SK-N-SH (cell line): ENCODE measurements at regions not wholly inside any gene's neighbourhood (a gene's known extent, or its start where the extent isn't known, plus 50 kb on each side); places are given as distances from the start of the nearest gene placed in this dataset.

ENCODE experiments used
- CHD2 ChIP-seq: fragments of 150-350 bp; IDR thresholded peaks from 2 replicates; pipeline ENCODE4 v1.6.1; 2018; ENCODE audit warnings: low read length; ENCODE audit not compliant: partially characterized antibody
- EP300 ChIP-seq, 2 experiments: IDR thresholded peaks; 2 replicates each; pipeline versions ENCODE4 v1.4.0 to v1.6.1; 2012; ENCODE audit warnings: borderline replicate concordance in 1 of 2, low read depth in 1 of 2, low read length in 1 of 2
- GABPA ChIP-seq: IDR thresholded peaks from 2 replicates; pipeline ENCODE4 v1.4.0; 2012; ENCODE audit warnings: low read depth, mild to moderate bottlenecking
- JUND ChIP-seq: IDR thresholded peaks from 2 replicates; pipeline ENCODE4 v1.4.0; 2012
- MXI1 ChIP-seq: IDR thresholded peaks from 2 replicates; pipeline ENCODE4 v1.6.1; 2012; ENCODE audit warnings: mild to moderate bottlenecking, low read depth, low read length, improper control_type of control experiment
- SMC3 ChIP-seq: IDR thresholded peaks from 2 replicates; pipeline ENCODE4 v1.6.1; 2012; ENCODE audit warnings: low read depth, low read length, improper control_type of control experiment
- TF ChIP-seq, protein P1 (sequence below): fragments of 200-600 bp; sonication (generic); IDR thresholded peaks from 2 replicates; pipeline ENCODE4 v1.6.1; 2017; ENCODE audit warnings: antibody characterized with exemption, mild to moderate bottlenecking, moderate library complexity
- TF ChIP-seq, protein P2 (sequence below): IDR thresholded peaks from 2 replicates; pipeline ENCODE4 v1.6.1; 2012; ENCODE audit warnings: mild to moderate bottlenecking, low read depth, low read length, moderate library complexity
- TF ChIP-seq, protein P3 (sequence below): IDR thresholded peaks from 2 replicates; pipeline ENCODE4 v1.4.0; 2012; ENCODE audit warnings: low read depth
- TF ChIP-seq, protein P4 (sequence below): IDR thresholded peaks from 2 replicates; pipeline ENCODE4 v1.4.0; 2012; ENCODE audit warnings: low read depth, borderline replicate concordance

DNA sequence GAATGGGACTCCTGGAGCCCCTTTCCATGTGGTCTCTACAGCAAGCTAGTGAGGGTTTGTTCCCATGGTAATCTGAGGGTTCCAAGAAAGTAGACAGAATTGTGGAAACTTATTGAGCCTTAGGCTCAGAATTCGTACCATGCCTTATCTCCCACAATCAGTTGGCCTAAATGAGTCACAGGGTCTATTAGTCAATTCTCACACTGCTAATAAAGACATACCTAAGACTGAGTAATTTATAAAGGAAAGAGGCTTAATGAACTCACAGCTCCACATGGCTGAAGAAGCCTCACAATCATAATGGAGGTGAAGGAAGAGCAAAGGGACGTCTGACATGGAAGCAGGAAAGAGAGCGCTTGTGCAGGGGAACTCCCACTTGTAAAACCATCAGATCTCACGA is 106.6 kb upstream of the CXADR start:
- TF ChIP-seq, protein P1, sequence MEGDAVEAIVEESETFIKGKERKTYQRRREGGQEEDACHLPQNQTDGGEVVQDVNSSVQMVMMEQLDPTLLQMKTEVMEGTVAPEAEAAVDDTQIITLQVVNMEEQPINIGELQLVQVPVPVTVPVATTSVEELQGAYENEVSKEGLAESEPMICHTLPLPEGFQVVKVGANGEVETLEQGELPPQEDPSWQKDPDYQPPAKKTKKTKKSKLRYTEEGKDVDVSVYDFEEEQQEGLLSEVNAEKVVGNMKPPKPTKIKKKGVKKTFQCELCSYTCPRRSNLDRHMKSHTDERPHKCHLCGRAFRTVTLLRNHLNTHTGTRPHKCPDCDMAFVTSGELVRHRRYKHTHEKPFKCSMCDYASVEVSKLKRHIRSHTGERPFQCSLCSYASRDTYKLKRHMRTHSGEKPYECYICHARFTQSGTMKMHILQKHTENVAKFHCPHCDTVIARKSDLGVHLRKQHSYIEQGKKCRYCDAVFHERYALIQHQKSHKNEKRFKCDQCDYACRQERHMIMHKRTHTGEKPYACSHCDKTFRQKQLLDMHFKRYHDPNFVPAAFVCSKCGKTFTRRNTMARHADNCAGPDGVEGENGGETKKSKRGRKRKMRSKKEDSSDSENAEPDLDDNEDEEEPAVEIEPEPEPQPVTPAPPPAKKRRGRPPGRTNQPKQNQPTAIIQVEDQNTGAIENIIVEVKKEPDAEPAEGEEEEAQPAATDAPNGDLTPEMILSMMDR, result no peak
- TF ChIP-seq, protein P2, sequence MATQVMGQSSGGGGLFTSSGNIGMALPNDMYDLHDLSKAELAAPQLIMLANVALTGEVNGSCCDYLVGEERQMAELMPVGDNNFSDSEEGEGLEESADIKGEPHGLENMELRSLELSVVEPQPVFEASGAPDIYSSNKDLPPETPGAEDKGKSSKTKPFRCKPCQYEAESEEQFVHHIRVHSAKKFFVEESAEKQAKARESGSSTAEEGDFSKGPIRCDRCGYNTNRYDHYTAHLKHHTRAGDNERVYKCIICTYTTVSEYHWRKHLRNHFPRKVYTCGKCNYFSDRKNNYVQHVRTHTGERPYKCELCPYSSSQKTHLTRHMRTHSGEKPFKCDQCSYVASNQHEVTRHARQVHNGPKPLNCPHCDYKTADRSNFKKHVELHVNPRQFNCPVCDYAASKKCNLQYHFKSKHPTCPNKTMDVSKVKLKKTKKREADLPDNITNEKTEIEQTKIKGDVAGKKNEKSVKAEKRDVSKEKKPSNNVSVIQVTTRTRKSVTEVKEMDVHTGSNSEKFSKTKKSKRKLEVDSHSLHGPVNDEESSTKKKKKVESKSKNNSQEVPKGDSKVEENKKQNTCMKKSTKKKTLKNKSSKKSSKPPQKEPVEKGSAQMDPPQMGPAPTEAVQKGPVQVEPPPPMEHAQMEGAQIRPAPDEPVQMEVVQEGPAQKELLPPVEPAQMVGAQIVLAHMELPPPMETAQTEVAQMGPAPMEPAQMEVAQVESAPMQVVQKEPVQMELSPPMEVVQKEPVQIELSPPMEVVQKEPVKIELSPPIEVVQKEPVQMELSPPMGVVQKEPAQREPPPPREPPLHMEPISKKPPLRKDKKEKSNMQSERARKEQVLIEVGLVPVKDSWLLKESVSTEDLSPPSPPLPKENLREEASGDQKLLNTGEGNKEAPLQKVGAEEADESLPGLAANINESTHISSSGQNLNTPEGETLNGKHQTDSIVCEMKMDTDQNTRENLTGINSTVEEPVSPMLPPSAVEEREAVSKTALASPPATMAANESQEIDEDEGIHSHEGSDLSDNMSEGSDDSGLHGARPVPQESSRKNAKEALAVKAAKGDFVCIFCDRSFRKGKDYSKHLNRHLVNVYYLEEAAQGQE, result no peak
- no peak for TF ChIP-seq EP300 (IDR thresholded peaks at IDR 0.05; ENCODE audit: borderline replicate concordance in 1 of 2, low read depth in 1 of 2, low read length in 1 of 2)
- TF ChIP-seq JUND, result no peak
- no peak for TF ChIP-seq SMC3
- TF ChIP-seq, protein P3, sequence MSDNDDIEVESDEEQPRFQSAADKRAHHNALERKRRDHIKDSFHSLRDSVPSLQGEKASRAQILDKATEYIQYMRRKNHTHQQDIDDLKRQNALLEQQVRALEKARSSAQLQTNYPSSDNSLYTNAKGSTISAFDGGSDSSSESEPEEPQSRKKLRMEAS, result no peak
- TF ChIP-seq CHD2, result no peak
- TF ChIP-seq MXI1, result no peak
- TF ChIP-seq, protein P4, sequence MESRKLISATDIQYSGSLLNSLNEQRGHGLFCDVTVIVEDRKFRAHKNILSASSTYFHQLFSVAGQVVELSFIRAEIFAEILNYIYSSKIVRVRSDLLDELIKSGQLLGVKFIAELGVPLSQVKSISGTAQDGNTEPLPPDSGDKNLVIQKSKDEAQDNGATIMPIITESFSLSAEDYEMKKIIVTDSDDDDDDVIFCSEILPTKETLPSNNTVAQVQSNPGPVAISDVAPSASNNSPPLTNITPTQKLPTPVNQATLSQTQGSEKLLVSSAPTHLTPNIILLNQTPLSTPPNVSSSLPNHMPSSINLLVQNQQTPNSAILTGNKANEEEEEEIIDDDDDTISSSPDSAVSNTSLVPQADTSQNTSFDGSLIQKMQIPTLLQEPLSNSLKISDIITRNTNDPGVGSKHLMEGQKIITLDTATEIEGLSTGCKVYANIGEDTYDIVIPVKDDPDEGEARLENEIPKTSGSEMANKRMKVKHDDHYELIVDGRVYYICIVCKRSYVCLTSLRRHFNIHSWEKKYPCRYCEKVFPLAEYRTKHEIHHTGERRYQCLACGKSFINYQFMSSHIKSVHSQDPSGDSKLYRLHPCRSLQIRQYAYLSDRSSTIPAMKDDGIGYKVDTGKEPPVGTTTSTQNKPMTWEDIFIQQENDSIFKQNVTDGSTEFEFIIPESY, result no peak
- no peak for TF ChIP-seq GABPA
